Stimulated activated CD8-positive, alpha-beta memory T cell treated with anti-CD3 and anti-CD28 coated beads, Interleukin-2, amount 100 ng/mL, for 48 hours (primary cell): ENCODE measurements at regions not wholly inside any gene's neighbourhood (a gene's known extent, or its start where the extent isn't known, plus 50 kb on each side); places are given as distances from the start of the nearest gene placed in this dataset.

ENCODE experiments used
- DNase-seq, 2 donors: peaks; one replicate each; pipeline ENCODE4 v3.0.0-alpha.2; 2020; ENCODE audit warnings: low read depth in 2 of 2

- DNase-seq: no peak
These were observed 190.3 kb upstream of the PFN2 start for GRCh38 chr3:150161011-150161410.

- DNase-seq: no peak
These were observed 188.4 kb upstream of the PFN2 start for GRCh38 chr3:150158943-150159625.

- no peak for DNase-seq
These were observed 181.9 kb upstream of the PFN2 start for GRCh38 chr3:150152567-150152966.

GRCh38 chr3:150150633-150151032, 179.9 kb upstream of the PFN2 start:
- DNase-seq: no peak

GRCh38 chr3:150149651-150150051, 179.0 kb upstream of the PFN2 start:
- DNase-seq: no peak

- DNase-seq: no peak
These were observed 177.5 kb upstream of the PFN2 start for GRCh38 chr3:150148227-150148626.

GRCh38 chr3:150147776-150148175, 177.1 kb upstream of the PFN2 start:
- no peak for DNase-seq

GRCh38 chr3:150146991-150147761, 176.5 kb upstream of the PFN2 start:
- peak in 1 of 2 donors; percentile 3 for DNase-seq

- DNase-seq: no peak
These were observed 175.0 kb upstream of the PFN2 start for GRCh38 chr3:150145659-150146058.

GRCh38 chr3:150144191-150144708, 173.6 kb upstream of the PFN2 start:
- no peak for DNase-seq

- DNase-seq: no peak
These were observed 172.2 kb upstream of the PFN2 start for GRCh38 chr3:150142936-150143335.

- DNase-seq: no peak
These were observed 171.2 kb upstream of the PFN2 start for GRCh38 chr3:150141790-150142326.

GRCh38 chr3:150140614-150141321, 170.1 kb upstream of the PFN2 start:
- DNase-seq: no peak

GRCh38 chr3:150138824-150139223, 168.1 kb upstream of the PFN2 start:
- DNase-seq: no peak

- DNase-seq: no peak
These were observed 165.5 kb upstream of the PFN2 start for GRCh38 chr3:150136242-150136641.

GRCh38 chr3:150135287-150135721, 164.6 kb upstream of the PFN2 start:
- no peak for DNase-seq

- no peak for DNase-seq
These were observed 162.6 kb upstream of the PFN2 start for GRCh38 chr3:150133293-150133692.

GRCh38 chr3:150132101-150132749, 161.5 kb upstream of the PFN2 start:
- DNase-seq: no peak

GRCh38 chr3:150131663-150132062, 161.0 kb upstream of the PFN2 start:
- DNase-seq: no peak

GRCh38 chr3:150130404-150131100, 159.9 kb upstream of the PFN2 start:
- no peak for DNase-seq

- no peak for DNase-seq
These were observed 158.5 kb upstream of the PFN2 start for GRCh38 chr3:150129166-150129565.
